ENCODE measurements at regions not wholly inside any gene's neighbourhood (a gene's known extent, or its start where the extent isn't known, plus 50 kb on each side); places are given as distances from the start of the nearest gene placed in this dataset.

DNA sequence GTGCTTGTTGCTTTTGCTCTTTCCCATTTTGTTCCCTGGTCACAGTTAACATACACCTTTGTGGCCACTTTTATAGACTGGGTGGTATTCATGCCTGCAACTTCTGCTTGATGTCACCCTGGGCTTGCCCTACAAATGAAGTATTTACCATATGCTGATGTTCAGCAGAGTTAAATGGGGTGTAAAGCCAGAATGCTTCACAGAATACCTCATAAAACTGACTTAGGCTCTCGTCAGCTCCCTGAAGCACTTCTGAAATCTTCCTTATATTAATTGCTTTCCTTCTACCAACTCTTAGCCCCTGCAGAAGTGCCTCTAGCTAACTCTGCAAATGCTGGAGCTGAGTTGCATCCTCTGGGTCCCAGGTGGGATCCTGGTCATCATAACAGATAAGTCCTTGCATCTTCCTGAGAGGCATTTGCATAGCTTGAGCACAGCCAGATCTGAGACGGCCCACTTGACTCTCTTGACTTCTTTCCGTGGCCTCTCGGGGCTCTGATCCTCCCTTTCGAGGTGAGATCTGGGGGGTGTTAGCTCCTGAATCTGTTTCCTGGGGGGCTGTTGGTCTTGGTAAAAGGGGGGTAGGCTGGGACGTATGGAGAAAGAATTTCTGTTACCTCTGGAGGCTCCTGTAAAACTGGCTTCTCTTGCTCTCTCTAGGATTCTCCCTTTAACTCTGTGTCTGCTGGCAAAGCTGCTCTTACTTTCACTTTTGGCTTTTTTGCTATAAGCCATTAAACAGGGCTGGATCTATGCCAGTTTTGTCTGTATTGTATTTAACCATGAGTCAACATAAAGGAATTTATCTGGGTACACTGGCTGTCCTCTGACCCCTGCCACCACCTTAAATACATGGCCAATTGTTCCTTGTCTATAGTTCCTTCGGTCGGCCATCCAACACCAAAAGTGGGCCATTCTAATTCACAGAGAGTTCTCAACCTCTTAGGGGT is 223.0 kb upstream of the SYNCRIP start (continued):
- TF ChIP-seq TRIM24 (CRISPR knock-in tag; IDR thresholded peaks at IDR 0.05): no peak
- TF ChIP-seq PTBP1 (IDR thresholded peaks at IDR 0.05; ENCODE audit: low read depth, low read length, poor library complexity, severe bottlenecking): no peak
- TF ChIP-seq, protein P1, sequence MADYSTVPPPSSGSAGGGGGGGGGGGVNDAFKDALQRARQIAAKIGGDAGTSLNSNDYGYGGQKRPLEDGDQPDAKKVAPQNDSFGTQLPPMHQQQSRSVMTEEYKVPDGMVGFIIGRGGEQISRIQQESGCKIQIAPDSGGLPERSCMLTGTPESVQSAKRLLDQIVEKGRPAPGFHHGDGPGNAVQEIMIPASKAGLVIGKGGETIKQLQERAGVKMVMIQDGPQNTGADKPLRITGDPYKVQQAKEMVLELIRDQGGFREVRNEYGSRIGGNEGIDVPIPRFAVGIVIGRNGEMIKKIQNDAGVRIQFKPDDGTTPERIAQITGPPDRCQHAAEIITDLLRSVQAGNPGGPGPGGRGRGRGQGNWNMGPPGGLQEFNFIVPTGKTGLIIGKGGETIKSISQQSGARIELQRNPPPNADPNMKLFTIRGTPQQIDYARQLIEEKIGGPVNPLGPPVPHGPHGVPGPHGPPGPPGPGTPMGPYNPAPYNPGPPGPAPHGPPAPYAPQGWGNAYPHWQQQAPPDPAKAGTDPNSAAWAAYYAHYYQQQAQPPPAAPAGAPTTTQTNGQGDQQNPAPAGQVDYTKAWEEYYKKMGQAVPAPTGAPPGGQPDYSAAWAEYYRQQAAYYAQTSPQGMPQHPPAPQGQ (CRISPR knock-in tag; IDR thresholded peaks at IDR 0.05; ENCODE audit: borderline replicate concordance): no peak
- TF ChIP-seq POLR2A (IDR thresholded peaks at IDR 0.05; ENCODE audit: insufficient read depth in 1 of 2, low read depth in 2 of 2, low read length in 2 of 2): no peak
- TF ChIP-seq, protein P2, sequence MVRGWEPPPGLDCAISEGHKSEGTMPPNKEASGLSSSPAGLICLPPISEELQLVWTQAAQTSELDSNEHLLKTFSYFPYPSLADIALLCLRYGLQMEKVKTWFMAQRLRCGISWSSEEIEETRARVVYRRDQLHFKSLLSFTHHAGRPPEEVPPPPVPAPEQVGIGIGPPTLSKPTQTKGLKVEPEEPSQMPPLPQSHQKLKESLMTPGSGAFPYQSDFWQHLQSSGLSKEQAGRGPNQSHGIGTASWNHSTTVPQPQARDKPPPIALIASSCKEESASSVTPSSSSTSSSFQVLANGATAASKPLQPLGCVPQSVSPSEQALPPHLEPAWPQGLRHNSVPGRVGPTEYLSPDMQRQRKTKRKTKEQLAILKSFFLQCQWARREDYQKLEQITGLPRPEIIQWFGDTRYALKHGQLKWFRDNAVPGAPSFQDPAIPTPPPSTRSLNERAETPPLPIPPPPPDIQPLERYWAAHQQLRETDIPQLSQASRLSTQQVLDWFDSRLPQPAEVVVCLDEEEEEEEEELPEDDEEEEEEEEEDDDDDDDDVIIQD (CRISPR knock-in tag; IDR thresholded peaks at IDR 0.05; ENCODE audit: low read depth): no peak
- TF ChIP-seq, protein P3, sequence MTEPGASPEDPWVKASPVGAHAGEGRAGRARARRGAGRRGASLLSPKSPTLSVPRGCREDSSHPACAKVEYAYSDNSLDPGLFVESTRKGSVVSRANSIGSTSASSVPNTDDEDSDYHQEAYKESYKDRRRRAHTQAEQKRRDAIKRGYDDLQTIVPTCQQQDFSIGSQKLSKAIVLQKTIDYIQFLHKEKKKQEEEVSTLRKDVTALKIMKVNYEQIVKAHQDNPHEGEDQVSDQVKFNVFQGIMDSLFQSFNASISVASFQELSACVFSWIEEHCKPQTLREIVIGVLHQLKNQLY (CRISPR knock-in tag; IDR thresholded peaks at IDR 0.05): no peak
- TF ChIP-seq ZNF329 (CRISPR knock-in tag; IDR thresholded peaks at IDR 0.05; ENCODE audit: low read depth): no peak
- TF ChIP-seq, protein P4, sequence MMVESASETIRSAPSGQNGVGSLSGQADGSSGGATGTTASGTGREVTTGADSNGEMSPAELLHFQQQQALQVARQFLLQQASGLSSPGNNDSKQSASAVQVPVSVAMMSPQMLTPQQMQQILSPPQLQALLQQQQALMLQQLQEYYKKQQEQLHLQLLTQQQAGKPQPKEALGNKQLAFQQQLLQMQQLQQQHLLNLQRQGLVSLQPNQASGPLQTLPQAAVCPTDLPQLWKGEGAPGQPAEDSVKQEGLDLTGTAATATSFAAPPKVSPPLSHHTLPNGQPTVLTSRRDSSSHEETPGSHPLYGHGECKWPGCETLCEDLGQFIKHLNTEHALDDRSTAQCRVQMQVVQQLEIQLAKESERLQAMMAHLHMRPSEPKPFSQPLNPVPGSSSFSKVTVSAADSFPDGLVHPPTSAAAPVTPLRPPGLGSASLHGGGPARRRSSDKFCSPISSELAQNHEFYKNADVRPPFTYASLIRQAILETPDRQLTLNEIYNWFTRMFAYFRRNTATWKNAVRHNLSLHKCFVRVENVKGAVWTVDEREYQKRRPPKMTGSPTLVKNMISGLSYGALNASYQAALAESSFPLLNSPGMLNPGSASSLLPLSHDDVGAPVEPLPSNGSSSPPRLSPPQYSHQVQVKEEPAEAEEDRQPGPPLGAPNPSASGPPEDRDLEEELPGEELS (CRISPR knock-in tag; IDR thresholded peaks at IDR 0.05): no peak
- no peak for TF ChIP-seq ZNF446 (CRISPR knock-in tag; IDR thresholded peaks at IDR 0.05)
- TF ChIP-seq ZFP36L2 (CRISPR knock-in tag; IDR thresholded peaks at IDR 0.05): no peak
- TF ChIP-seq ZFX (CRISPR knock-in tag; IDR thresholded peaks at IDR 0.05; ENCODE audit: low read depth): no peak
- TF ChIP-seq PRMT3 (CRISPR knock-in tag; IDR thresholded peaks at IDR 0.05; ENCODE audit: borderline replicate concordance, low read depth): no peak
- TF ChIP-seq ZNF749 (CRISPR knock-in tag; IDR thresholded peaks at IDR 0.05; ENCODE audit: borderline replicate concordance): no peak
- TF ChIP-seq, protein P5, sequence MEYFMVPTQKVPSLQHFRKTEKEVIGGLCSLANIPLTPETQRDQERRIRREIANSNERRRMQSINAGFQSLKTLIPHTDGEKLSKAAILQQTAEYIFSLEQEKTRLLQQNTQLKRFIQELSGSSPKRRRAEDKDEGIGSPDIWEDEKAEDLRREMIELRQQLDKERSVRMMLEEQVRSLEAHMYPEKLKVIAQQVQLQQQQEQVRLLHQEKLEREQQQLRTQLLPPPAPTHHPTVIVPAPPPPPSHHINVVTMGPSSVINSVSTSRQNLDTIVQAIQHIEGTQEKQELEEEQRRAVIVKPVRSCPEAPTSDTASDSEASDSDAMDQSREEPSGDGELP (IDR thresholded peaks at IDR 0.05; ENCODE audit: borderline replicate concordance, low read depth): no peak
- TF ChIP-seq ZNF652 (CRISPR knock-in tag; IDR thresholded peaks at IDR 0.05; ENCODE audit: borderline replicate concordance, low read depth): peak; percentile 76; the same call in 1 of the 2 replicates
- no peak for TF ChIP-seq SMAD9 (CRISPR knock-in tag; IDR thresholded peaks at IDR 0.05)
- TF ChIP-seq, protein P6, sequence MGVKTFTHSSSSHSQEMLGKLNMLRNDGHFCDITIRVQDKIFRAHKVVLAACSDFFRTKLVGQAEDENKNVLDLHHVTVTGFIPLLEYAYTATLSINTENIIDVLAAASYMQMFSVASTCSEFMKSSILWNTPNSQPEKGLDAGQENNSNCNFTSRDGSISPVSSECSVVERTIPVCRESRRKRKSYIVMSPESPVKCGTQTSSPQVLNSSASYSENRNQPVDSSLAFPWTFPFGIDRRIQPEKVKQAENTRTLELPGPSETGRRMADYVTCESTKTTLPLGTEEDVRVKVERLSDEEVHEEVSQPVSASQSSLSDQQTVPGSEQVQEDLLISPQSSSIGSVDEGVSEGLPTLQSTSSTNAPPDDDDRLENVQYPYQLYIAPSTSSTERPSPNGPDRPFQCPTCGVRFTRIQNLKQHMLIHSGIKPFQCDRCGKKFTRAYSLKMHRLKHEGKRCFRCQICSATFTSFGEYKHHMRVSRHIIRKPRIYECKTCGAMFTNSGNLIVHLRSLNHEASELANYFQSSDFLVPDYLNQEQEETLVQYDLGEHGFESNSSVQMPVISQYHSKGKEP (CRISPR knock-in tag; IDR thresholded peaks at IDR 0.05): no peak
- TF ChIP-seq NFIB (CRISPR knock-in tag; IDR thresholded peaks at IDR 0.05; ENCODE audit: borderline replicate concordance): no peak
- no peak for TF ChIP-seq ZFP1 (CRISPR knock-in tag; IDR thresholded peaks at IDR 0.05)
- no peak for TF ChIP-seq RELA (CRISPR knock-in tag; IDR thresholded peaks at IDR 0.05)
- TF ChIP-seq ZNF354B (CRISPR knock-in tag; IDR thresholded peaks at IDR 0.05): no peak
